EL (cell line): ENCODE measurements at regions not wholly inside any gene's neighbourhood (a gene's known extent, or its start where the extent isn't known, plus 50 kb on each side); places are given as distances from the start of the nearest gene placed in this dataset.

Experiments
- DNase-seq: peaks from one replicate; pipeline ENCODE4 v3.0.0-alpha.2; 2016

GRCh38 chr18:28652654-28653053 is 475.7 kb upstream of the CDH2 start:
- DNase-seq: no peak

- DNase-seq: no peak
Observed at GRCh38 chr18:28651298-28651697, 474.4 kb upstream of the CDH2 start.

GRCh38 chr18:28650860-28651259 is 473.9 kb upstream of the CDH2 start:
- no peak for DNase-seq

- no peak for DNase-seq
Observed at GRCh38 chr18:28647961-28648360, 471.0 kb upstream of the CDH2 start.

- no peak for DNase-seq
Observed at GRCh38 chr18:28637897-28638296, 461.0 kb upstream of the CDH2 start.

GRCh38 chr18:28635530-28635929 is 458.6 kb upstream of the CDH2 start:
- no peak for DNase-seq

- no peak for DNase-seq
Observed at GRCh38 chr18:28626756-28627155, 449.8 kb upstream of the CDH2 start.

- no peak for DNase-seq
Observed at GRCh38 chr18:28607991-28608390, 431.1 kb upstream of the CDH2 start.

- DNase-seq: no peak
Observed at GRCh38 chr18:28606686-28607085, 429.8 kb upstream of the CDH2 start.

- no peak for DNase-seq
Observed at GRCh38 chr18:28602391-28602790, 425.5 kb upstream of the CDH2 start.

- DNase-seq: peak; percentile 39
Observed at GRCh38 chr18:28594034-28594433, 417.1 kb upstream of the CDH2 start.

- peak; percentile 37 for DNase-seq
Observed at GRCh38 chr18:28588884-28589549, 412.1 kb upstream of the CDH2 start.

GRCh38 chr18:28584731-28585130 is 407.8 kb upstream of the CDH2 start:
- DNase-seq: peak; percentile 78

- no peak for DNase-seq
Observed at GRCh38 chr18:28582724-28583123, 405.8 kb upstream of the CDH2 start.

GRCh38 chr18:28581521-28582071 is 404.7 kb upstream of the CDH2 start:
- DNase-seq: no peak

GRCh38 chr18:28576941-28577340 is 400.0 kb upstream of the CDH2 start:
- no peak for DNase-seq

- no peak for DNase-seq
Observed at GRCh38 chr18:28575123-28575522, 398.2 kb upstream of the CDH2 start.

GRCh38 chr18:28574175-28574574 is 397.2 kb upstream of the CDH2 start:
- DNase-seq: no peak

- no peak for DNase-seq
Observed at GRCh38 chr18:28571929-28572328, 395.0 kb upstream of the CDH2 start.

GRCh38 chr18:28560331-28560730 is 383.4 kb upstream of the CDH2 start:
- no peak for DNase-seq

GRCh38 chr18:28559511-28559910 is 382.6 kb upstream of the CDH2 start:
- peak; percentile 3 for DNase-seq

GRCh38 chr18:28541934-28542333 is 365.0 kb upstream of the CDH2 start:
- no peak for DNase-seq

- no peak for DNase-seq
Observed at GRCh38 chr18:28541276-28541930, 364.5 kb upstream of the CDH2 start.

GRCh38 chr18:28529644-28530043 is 352.7 kb upstream of the CDH2 start:
- DNase-seq: no peak

- no peak for DNase-seq
Observed at GRCh38 chr18:28526196-28526595, 349.3 kb upstream of the CDH2 start.
